ENCODE measurements at regions not wholly inside any gene's neighbourhood (a gene's known extent, or its start where the extent isn't known, plus 50 kb on each side); places are given as distances from the start of the nearest gene placed in this dataset.

- TF ChIP-seq, protein P1, sequence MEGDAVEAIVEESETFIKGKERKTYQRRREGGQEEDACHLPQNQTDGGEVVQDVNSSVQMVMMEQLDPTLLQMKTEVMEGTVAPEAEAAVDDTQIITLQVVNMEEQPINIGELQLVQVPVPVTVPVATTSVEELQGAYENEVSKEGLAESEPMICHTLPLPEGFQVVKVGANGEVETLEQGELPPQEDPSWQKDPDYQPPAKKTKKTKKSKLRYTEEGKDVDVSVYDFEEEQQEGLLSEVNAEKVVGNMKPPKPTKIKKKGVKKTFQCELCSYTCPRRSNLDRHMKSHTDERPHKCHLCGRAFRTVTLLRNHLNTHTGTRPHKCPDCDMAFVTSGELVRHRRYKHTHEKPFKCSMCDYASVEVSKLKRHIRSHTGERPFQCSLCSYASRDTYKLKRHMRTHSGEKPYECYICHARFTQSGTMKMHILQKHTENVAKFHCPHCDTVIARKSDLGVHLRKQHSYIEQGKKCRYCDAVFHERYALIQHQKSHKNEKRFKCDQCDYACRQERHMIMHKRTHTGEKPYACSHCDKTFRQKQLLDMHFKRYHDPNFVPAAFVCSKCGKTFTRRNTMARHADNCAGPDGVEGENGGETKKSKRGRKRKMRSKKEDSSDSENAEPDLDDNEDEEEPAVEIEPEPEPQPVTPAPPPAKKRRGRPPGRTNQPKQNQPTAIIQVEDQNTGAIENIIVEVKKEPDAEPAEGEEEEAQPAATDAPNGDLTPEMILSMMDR (conservative IDR thresholded peaks at IDR 0.05; ENCODE audit: low read length) = no peak
- no peak for TF ChIP-seq EZH2phosphoT487 (IDR thresholded peaks at IDR 0.05; ENCODE audit: borderline replicate concordance)
Measured at GRCh38 chr9:30997291-30997690, 1387.2 kb upstream of the ACO1 start.

Data from Loucy (cell line).